Gastroesophageal sphincter (tissue), 4 donors: ENCODE measurements at regions not wholly inside any gene's neighbourhood (a gene's known extent, or its start where the extent isn't known, plus 50 kb on each side); places are given as distances from the start of the nearest gene placed in this dataset.

Experiments used
- ATAC-seq: fragments of 150-250 bp; one replicate; pipeline ENCODE4 v1.9.1; 2016; ENCODE audit warnings: mild to moderate bottlenecking, moderate library complexity
- H3K27ac ChIP-seq, 4 donors: fragments of 200-600 bp; sonication (generic) in 3 of 4; 1 replicate in 3 of 4; 2 replicates in 1 of 4; pipeline ENCODE4 v1.5.1; 2016 to 2019
- H3K27me3 ChIP-seq: fragments of 200-600 bp; sonication (generic); one replicate; pipeline ENCODE4 v1.5.1; 2019
- H3K36me3 ChIP-seq, 2 donors: fragments of 200-600 bp; sonication (generic); one replicate each; pipeline ENCODE4 v1.5.1; 2019; ENCODE audit warnings: control low read depth in 1 of 2
- H3K4me1 ChIP-seq, 3 donors: fragments of 200-600 bp; sonication (generic); 1 replicate in 2 of 3; 2 replicates in 1 of 3; pipeline ENCODE4 v1.5.1; 2016 to 2019; ENCODE audit warnings: control low read depth in 2 of 3
- H3K4me3 ChIP-seq, 2 donors: fragments of 200-600 bp; sonication (generic); one replicate each; pipeline ENCODE4 v1.5.1; 2019; ENCODE audit warnings: mild to moderate bottlenecking in 1 of 2, moderate library complexity in 1 of 2
- H3K9me3 ChIP-seq, 3 donors: fragments of 200-600 bp; sonication (generic); one replicate each; pipeline ENCODE4 v1.5.1; 2017 to 2019; ENCODE audit warnings: control low read depth in 2 of 3
- CTCF ChIP-seq, 4 experiments: fragments of 200-600 bp in 2 of 4; fragments of 450-650 bp in 2 of 4; sonication (generic) in 1 of 4; IDR thresholded peaks; one replicate each; pipeline ENCODE4 v1.5.1; 2017 to 2019; ENCODE audit warnings: antibody characterized with exemption in 4 of 4, mild to moderate bottlenecking in 2 of 4, moderate library complexity in 2 of 4
- EP300 ChIP-seq: sonication (generic); formaldehyde crosslinking; IDR thresholded peaks from one replicate; pipeline ENCODE4 v1.6.1; 2017; ENCODE audit warnings: antibody characterized with exemption, mild to moderate bottlenecking
- POLR2A ChIP-seq, 2 donors: fragments of 450-650 bp; IDR thresholded peaks; one replicate each; pipeline ENCODE4 v1.6.1; 2017; ENCODE audit warnings: antibody characterized with exemption in 2 of 2, mild to moderate bottlenecking in 2 of 2, moderate library complexity in 1 of 2
- POLR2AphosphoS5 ChIP-seq: sonication (generic); formaldehyde crosslinking; IDR thresholded peaks from one replicate; pipeline ENCODE4 v1.6.1; 2017; ENCODE audit warnings: antibody characterized with exemption
- WGBS, 2 donors: methylation state at CpG; one replicate each; pipeline ENCODE4 v1.1.5; 2018; ENCODE audit warnings: low coverage in 1 of 2; 5-methylcytosine and 5-hydroxymethylcytosine counted together

DNA sequence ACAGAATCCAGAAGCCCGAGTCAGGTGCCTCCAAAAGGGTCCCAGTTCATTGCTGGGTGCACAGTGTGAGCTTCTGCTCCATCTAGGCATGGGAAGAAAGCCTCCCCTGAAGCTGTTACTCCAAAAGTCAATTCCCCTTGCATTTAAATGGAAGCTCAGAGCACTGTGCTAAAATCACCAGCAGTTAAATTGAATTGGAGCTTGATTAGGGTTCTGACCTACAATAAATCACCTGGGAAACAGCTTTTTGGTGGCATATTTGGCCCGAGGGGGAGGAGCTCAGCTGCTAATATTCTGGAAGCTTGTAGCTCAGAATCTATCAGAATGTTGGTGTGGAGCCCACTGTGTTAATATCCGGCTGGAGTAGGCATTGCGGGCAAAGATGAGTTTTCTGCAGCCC lies 87.1 kb upstream of the RGMA start:
- H3K4me3 ChIP-seq, result no peak overlapping the region
- WGBS, 2 donors, result 92 to 93% methylated on average over 2 to 3 of the region's 4 CpGs
- ATAC-seq, result no peak

DNA sequence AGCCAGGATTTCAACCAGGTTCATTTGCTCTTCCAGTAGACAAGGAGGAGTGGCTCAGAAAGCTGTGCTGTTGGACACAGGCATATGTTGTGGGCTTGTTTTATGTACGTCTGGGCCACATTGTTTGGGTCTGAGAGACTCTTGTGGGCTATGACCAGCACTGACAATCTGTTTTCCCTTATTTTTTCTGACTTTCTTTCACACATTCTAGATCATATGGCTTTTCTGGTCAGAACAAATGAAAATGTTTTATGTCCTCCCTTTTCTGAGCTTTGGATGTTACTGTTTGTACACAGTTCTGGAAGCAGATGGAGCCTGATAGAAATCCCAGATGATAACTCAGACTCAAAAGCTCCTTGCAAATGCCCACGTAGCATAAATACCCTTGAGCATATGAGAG lies 85.8 kb upstream of the RGMA start:
- no peak for ATAC-seq
- TF ChIP-seq EP300, result no peak
- Histone ChIP-seq H3K9me3 (no peaks in the 10 kb centered on the region), H3K27me3 (no peaks in the 10 kb centered on the region), H3K27ac (no peak overlapping the region), H3K4me1 (peaks cover 0 to 10% (median 5%) of the 10 kb centered on the region in 3 donors), H3K36me3 (no peaks in the 10 kb centered on the region), H3K4me3 (no peak overlapping the region)
- WGBS, 2 donors, result 75 to 90% methylated on average over 1 of the region's 2 CpGs

More for the DNA sequence above, 87.1 kb upstream of the RGMA start:
- Histone ChIP-seq H3K36me3 (no peaks in the 10 kb centered on the region), H3K27ac (no peak overlapping the region), H3K27me3 (no peaks in the 10 kb centered on the region), H3K9me3 (no peaks in the 10 kb centered on the region), H3K4me1 (peaks cover 0 to 10% (median 5%) of the 10 kb centered on the region in 3 donors)
- TF ChIP-seq POLR2AphosphoS5, result no peak
- no peak for TF ChIP-seq EP300

DNA sequence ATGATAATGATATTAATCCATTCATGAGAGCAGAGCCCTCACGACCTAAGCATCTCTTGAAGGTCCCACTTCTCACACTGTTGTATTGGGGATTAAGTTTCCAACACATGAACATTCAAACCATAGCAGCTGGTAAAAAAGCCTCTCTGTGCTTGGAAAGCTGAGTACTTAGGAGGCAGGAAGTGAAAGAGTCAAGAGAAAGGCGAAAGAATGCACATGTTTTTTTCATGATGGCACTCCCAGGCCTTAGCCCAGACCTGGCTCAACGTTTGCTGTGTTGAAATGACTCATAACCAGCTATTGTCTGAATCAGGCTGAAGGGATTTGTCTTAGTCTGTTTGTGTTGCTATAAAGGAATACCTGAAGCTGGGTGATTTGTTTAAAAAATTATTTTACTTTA lies 84.4 kb upstream of the RGMA start:
- Histone ChIP-seq H3K4me1 (peaks cover 0 to under 1% (median 0%) of the 10 kb centered on the region in 3 donors), H3K27ac (no peak overlapping the region), H3K4me3 (no peak overlapping the region), H3K9me3 (no peaks in the 10 kb centered on the region), H3K36me3 (no peaks in the 10 kb centered on the region), H3K27me3 (no peaks in the 10 kb centered on the region)
- WGBS, 2 donors, result 14 to 46% methylated on average over 1 to 3 of the region's 3 CpGs
- ATAC-seq, result no peak
- TF ChIP-seq POLR2AphosphoS5, result no peak
- no peak for TF ChIP-seq CTCF (IDR thresholded peaks at IDR 0.05)

DNA sequence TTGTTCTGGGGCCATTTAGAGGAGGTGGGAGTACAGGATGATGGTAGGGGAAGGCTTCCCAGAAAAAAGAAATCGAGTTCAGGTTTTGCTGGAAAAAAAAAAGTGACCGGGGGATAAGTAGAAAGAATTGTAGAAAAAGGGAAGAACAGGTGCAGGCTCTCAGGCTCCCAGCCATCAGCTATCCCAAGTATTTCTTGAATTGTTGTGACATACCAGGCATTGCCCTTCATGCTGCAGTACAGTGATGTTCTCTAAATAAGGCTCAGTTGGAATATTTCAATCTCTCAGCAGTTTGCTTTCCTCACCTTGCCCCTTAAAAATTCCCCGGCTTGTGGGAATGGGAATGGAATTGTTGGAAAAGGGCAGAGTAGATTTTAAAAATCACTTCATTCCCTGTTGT lies 82.5 kb upstream of the RGMA start:
- H3K4me1 ChIP-seq, result no peaks in the 10 kb centered on the region
- no peak for TF ChIP-seq POLR2AphosphoS5
- no peak for TF ChIP-seq EP300
- TF ChIP-seq CTCF (IDR thresholded peaks at IDR 0.05), result no peak
- no peak for TF ChIP-seq POLR2A (IDR thresholded peaks at IDR 0.05)
- ATAC-seq, result no peak
- no peaks in the 10 kb centered on the region for H3K9me3 ChIP-seq
- H3K4me3 ChIP-seq, result no peak overlapping the region
- H3K27me3 ChIP-seq, result no peaks in the 10 kb centered on the region
- WGBS, 2 donors, result 51 to 60% methylated on average over 1 to 3 of the region's 3 CpGs
- no peaks in the 10 kb centered on the region for H3K36me3 ChIP-seq
- no peak overlapping the region for H3K27ac ChIP-seq

- WGBS, 2 donors, result 74 to 100% methylated on average over 1 to 6 of the region's 6 CpGs
- Histone ChIP-seq H3K36me3 (no peaks in the 10 kb centered on the region), H3K9me3 (no peaks in the 10 kb centered on the region), H3K27ac (no peak overlapping the region), H3K27me3 (no peaks in the 10 kb centered on the region), H3K4me3 (no peak overlapping the region), H3K4me1 (no peaks in the 10 kb centered on the region)
- no peak for ATAC-seq
- TF ChIP-seq POLR2AphosphoS5 (no peak), EP300 (no peak), CTCF (IDR thresholded peaks at IDR 0.05) (no peak), POLR2A (IDR thresholded peaks at IDR 0.05) (no peak)
These were observed 81.3 kb upstream of the RGMA start for GRCh38 chr15:93170329-93170728.

DNA sequence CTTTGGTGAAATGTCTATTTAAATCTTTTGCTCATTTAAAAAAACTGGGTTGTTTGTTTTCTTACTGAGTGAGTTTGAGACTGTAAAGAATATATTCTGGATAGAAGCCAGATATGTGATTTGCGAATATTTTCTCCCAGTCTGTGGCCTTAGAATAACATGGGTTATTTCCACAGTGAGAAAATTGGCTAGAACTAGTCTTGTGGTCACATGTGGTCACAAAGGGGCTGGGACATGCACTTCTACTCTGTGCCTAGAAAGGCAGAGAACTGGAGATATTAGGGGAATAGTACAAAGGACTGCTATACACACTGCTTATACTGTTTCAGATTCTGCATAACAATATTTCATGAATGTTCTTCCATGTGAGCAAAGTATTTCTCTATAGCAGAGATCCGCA lies 79.9 kb upstream of the RGMA start:
- TF ChIP-seq POLR2AphosphoS5 (no peak), POLR2A (IDR thresholded peaks at IDR 0.05) (no peak), EP300 (no peak), CTCF (IDR thresholded peaks at IDR 0.05) (no peak)
- Histone ChIP-seq H3K27ac (no peak overlapping the region), H3K27me3 (no peaks in the 10 kb centered on the region), H3K4me3 (no peak overlapping the region), H3K36me3 (no peaks in the 10 kb centered on the region), H3K4me1 (no peaks in the 10 kb centered on the region), H3K9me3 (no peaks in the 10 kb centered on the region)
- ATAC-seq, result no peak
- WGBS, 2 donors, result 53 to 70% methylated on average over 2 of the region's 2 CpGs
